ENCODE measurements at regions not wholly inside any gene's neighbourhood (a gene's known extent, or its start where the extent isn't known, plus 50 kb on each side); places are given as distances from the start of the nearest gene placed in this dataset.
"Not testable (repeated sequence)": the region's sequence is repeated elsewhere in the genome, so short reads cannot be mapped to it uniquely, and the experiment has no call there.

- H3K4me1 ChIP-seq (ENCODE audit: control insufficient read depth in 1 of 2, insufficient read depth in 2 of 2, low read length in 2 of 2); H3K4me3 ChIP-seq (ENCODE audit: low read depth in 1 of 2, low read length in 2 of 2); H3K36me3 ChIP-seq (ENCODE audit: control insufficient read depth in 1 of 2, insufficient read depth in 2 of 2, low read length in 2 of 2); H3K27ac ChIP-seq (ENCODE audit: low read length); H3K27me3 ChIP-seq (ENCODE audit: low read depth, low read length); H3K9me3 ChIP-seq (ENCODE audit: control insufficient read depth in 1 of 2, low read length in 2 of 2): not testable (repeated sequence)
Measured at GRCh38 chr17:71646890-71647289, 473.9 kb upstream of the SOX9 start.

- not testable (repeated sequence) for H3K9me3 ChIP-seq (ENCODE audit: control insufficient read depth in 1 of 2, low read length in 2 of 2); H3K4me1 ChIP-seq (ENCODE audit: control insufficient read depth in 1 of 2, insufficient read depth in 2 of 2, low read length in 2 of 2); H3K4me3 ChIP-seq (ENCODE audit: low read depth in 1 of 2, low read length in 2 of 2); H3K36me3 ChIP-seq (ENCODE audit: control insufficient read depth in 1 of 2, insufficient read depth in 2 of 2, low read length in 2 of 2); H3K27me3 ChIP-seq (ENCODE audit: low read depth, low read length); H3K27ac ChIP-seq (ENCODE audit: low read length)
Measured at GRCh38 chr17:71648342-71648741, 472.5 kb upstream of the SOX9 start.

- H3K9me3 ChIP-seq (ENCODE audit: control insufficient read depth in 1 of 2, low read length in 2 of 2): no peaks in the 10 kb centered on the region
- H3K4me1 ChIP-seq (ENCODE audit: control insufficient read depth in 1 of 2, insufficient read depth in 2 of 2, low read length in 2 of 2): no peaks in the 10 kb centered on the region
- no peaks in the 10 kb centered on the region for H3K36me3 ChIP-seq (ENCODE audit: control insufficient read depth in 1 of 2, insufficient read depth in 2 of 2, low read length in 2 of 2)
- H3K27ac ChIP-seq (ENCODE audit: low read length): no peak overlapping the region
- H3K27me3 ChIP-seq (ENCODE audit: low read depth, low read length): no peaks in the 10 kb centered on the region
- H3K4me3 ChIP-seq (ENCODE audit: low read depth in 1 of 2, low read length in 2 of 2): no peak overlapping the region
Measured at GRCh38 chr17:71649941-71650350, 470.9 kb upstream of the SOX9 start.

- Histone ChIP-seq H3K27me3 (ENCODE audit: low read depth, low read length) (no peaks in the 10 kb centered on the region), H3K36me3 (ENCODE audit: control insufficient read depth in 1 of 2, insufficient read depth in 2 of 2, low read length in 2 of 2) (no peaks in the 10 kb centered on the region), H3K4me3 (ENCODE audit: low read depth in 1 of 2, low read length in 2 of 2) (no peak overlapping the region), H3K27ac (ENCODE audit: low read length) (no peak overlapping the region), H3K4me1 (ENCODE audit: control insufficient read depth in 1 of 2, insufficient read depth in 2 of 2, low read length in 2 of 2) (no peaks in the 10 kb centered on the region), H3K9me3 (ENCODE audit: control insufficient read depth in 1 of 2, low read length in 2 of 2) (peaks cover 0 to 3% of the 10 kb centered on the region in 2 donors)
Measured at GRCh38 chr17:71655542-71655941, 465.3 kb upstream of the SOX9 start.

GRCh38 chr17:71656964-71657858 lies 463.6 kb upstream of the SOX9 start:
- no peak overlapping the region for H3K27ac ChIP-seq (ENCODE audit: low read length)
- H3K4me3 ChIP-seq (ENCODE audit: low read depth in 1 of 2, low read length in 2 of 2): no peak overlapping the region
- H3K9me3 ChIP-seq (ENCODE audit: control insufficient read depth in 1 of 2, low read length in 2 of 2): peaks cover 0 to 3% of the 10 kb centered on the region in 2 donors
- H3K4me1 ChIP-seq (ENCODE audit: control insufficient read depth in 1 of 2, insufficient read depth in 2 of 2, low read length in 2 of 2): no peaks in the 10 kb centered on the region
- no peaks in the 10 kb centered on the region for H3K27me3 ChIP-seq (ENCODE audit: low read depth, low read length)
- no peaks in the 10 kb centered on the region for H3K36me3 ChIP-seq (ENCODE audit: control insufficient read depth in 1 of 2, insufficient read depth in 2 of 2, low read length in 2 of 2)

- no peak overlapping the region for H3K4me3 ChIP-seq (ENCODE audit: low read depth in 1 of 2, low read length in 2 of 2)
- H3K36me3 ChIP-seq (ENCODE audit: control insufficient read depth in 1 of 2, insufficient read depth in 2 of 2, low read length in 2 of 2): no peaks in the 10 kb centered on the region
- H3K27me3 ChIP-seq (ENCODE audit: low read depth, low read length): no peaks in the 10 kb centered on the region
- H3K4me1 ChIP-seq (ENCODE audit: control insufficient read depth in 1 of 2, insufficient read depth in 2 of 2, low read length in 2 of 2): no peaks in the 10 kb centered on the region
- H3K9me3 ChIP-seq (ENCODE audit: control insufficient read depth in 1 of 2, low read length in 2 of 2): peaks cover 0 to 3% of the 10 kb centered on the region in 2 donors
- no peak overlapping the region for H3K27ac ChIP-seq (ENCODE audit: low read length)
Measured at GRCh38 chr17:71658996-71659395, 461.8 kb upstream of the SOX9 start.

GRCh38 chr17:71664861-71665260 lies 456.0 kb upstream of the SOX9 start:
- no peak overlapping the region for H3K4me3 ChIP-seq (ENCODE audit: low read depth in 1 of 2, low read length in 2 of 2)
- H3K36me3 ChIP-seq (ENCODE audit: control insufficient read depth in 1 of 2, insufficient read depth in 2 of 2, low read length in 2 of 2): no peaks in the 10 kb centered on the region
- no peaks in the 10 kb centered on the region for H3K27me3 ChIP-seq (ENCODE audit: low read depth, low read length)
- H3K4me1 ChIP-seq (ENCODE audit: control insufficient read depth in 1 of 2, insufficient read depth in 2 of 2, low read length in 2 of 2): no peaks in the 10 kb centered on the region
- H3K9me3 ChIP-seq (ENCODE audit: control insufficient read depth in 1 of 2, low read length in 2 of 2): peaks cover 0 to 8% of the 10 kb centered on the region in 2 donors
- no peak overlapping the region for H3K27ac ChIP-seq (ENCODE audit: low read length)

- no peak overlapping the region for H3K4me3 ChIP-seq (ENCODE audit: low read depth in 1 of 2, low read length in 2 of 2)
- H3K4me1 ChIP-seq (ENCODE audit: control insufficient read depth in 1 of 2, insufficient read depth in 2 of 2, low read length in 2 of 2): no peaks in the 10 kb centered on the region
- peaks cover 0 to 8% of the 10 kb centered on the region in 2 donors for H3K9me3 ChIP-seq (ENCODE audit: control insufficient read depth in 1 of 2, low read length in 2 of 2)
- no peaks in the 10 kb centered on the region for H3K27me3 ChIP-seq (ENCODE audit: low read depth, low read length)
- no peaks in the 10 kb centered on the region for H3K36me3 ChIP-seq (ENCODE audit: control insufficient read depth in 1 of 2, insufficient read depth in 2 of 2, low read length in 2 of 2)
- no peak overlapping the region for H3K27ac ChIP-seq (ENCODE audit: low read length)
Measured at GRCh38 chr17:71666047-71666446, 454.8 kb upstream of the SOX9 start.

- no peak overlapping the region for H3K4me3 ChIP-seq (ENCODE audit: low read depth in 1 of 2, low read length in 2 of 2)
- H3K36me3 ChIP-seq (ENCODE audit: control insufficient read depth in 1 of 2, insufficient read depth in 2 of 2, low read length in 2 of 2): no peaks in the 10 kb centered on the region
- peaks cover 0 to 8% of the 10 kb centered on the region in 2 donors for H3K9me3 ChIP-seq (ENCODE audit: control insufficient read depth in 1 of 2, low read length in 2 of 2)
- no peaks in the 10 kb centered on the region for H3K4me1 ChIP-seq (ENCODE audit: control insufficient read depth in 1 of 2, insufficient read depth in 2 of 2, low read length in 2 of 2)
- no peak overlapping the region for H3K27ac ChIP-seq (ENCODE audit: low read length)
- no peaks in the 10 kb centered on the region for H3K27me3 ChIP-seq (ENCODE audit: low read depth, low read length)
Measured at GRCh38 chr17:71667661-71668060, 453.2 kb upstream of the SOX9 start.

- Histone ChIP-seq H3K27ac (ENCODE audit: low read length) (no peak overlapping the region), H3K4me3 (ENCODE audit: low read depth in 1 of 2, low read length in 2 of 2) (no peak overlapping the region), H3K27me3 (ENCODE audit: low read depth, low read length) (no peaks in the 10 kb centered on the region), H3K9me3 (ENCODE audit: control insufficient read depth in 1 of 2, low read length in 2 of 2) (peaks cover 0 to 8% of the 10 kb centered on the region in 2 donors), H3K36me3 (ENCODE audit: control insufficient read depth in 1 of 2, insufficient read depth in 2 of 2, low read length in 2 of 2) (no peaks in the 10 kb centered on the region), H3K4me1 (ENCODE audit: control insufficient read depth in 1 of 2, insufficient read depth in 2 of 2, low read length in 2 of 2) (no peaks in the 10 kb centered on the region)
Measured at GRCh38 chr17:71668807-71669206, 452.0 kb upstream of the SOX9 start.

GRCh38 chr17:71677439-71677838 lies 443.4 kb upstream of the SOX9 start:
- no peaks in the 10 kb centered on the region for H3K27me3 ChIP-seq (ENCODE audit: low read depth, low read length)
- H3K36me3 ChIP-seq (ENCODE audit: control insufficient read depth in 1 of 2, insufficient read depth in 2 of 2, low read length in 2 of 2): no peaks in the 10 kb centered on the region
- no peak overlapping the region for H3K4me3 ChIP-seq (ENCODE audit: low read depth in 1 of 2, low read length in 2 of 2)
- no peaks in the 10 kb centered on the region for H3K9me3 ChIP-seq (ENCODE audit: control insufficient read depth in 1 of 2, low read length in 2 of 2)
- no peaks in the 10 kb centered on the region for H3K4me1 ChIP-seq (ENCODE audit: control insufficient read depth in 1 of 2, insufficient read depth in 2 of 2, low read length in 2 of 2)
- H3K27ac ChIP-seq (ENCODE audit: low read length): no peak overlapping the region

GRCh38 chr17:71679832-71680231 lies 441.0 kb upstream of the SOX9 start:
- H3K27me3 ChIP-seq (ENCODE audit: low read depth, low read length): no peaks in the 10 kb centered on the region
- no peaks in the 10 kb centered on the region for H3K9me3 ChIP-seq (ENCODE audit: control insufficient read depth in 1 of 2, low read length in 2 of 2)
- H3K4me1 ChIP-seq (ENCODE audit: control insufficient read depth in 1 of 2, insufficient read depth in 2 of 2, low read length in 2 of 2): no peaks in the 10 kb centered on the region
- H3K27ac ChIP-seq (ENCODE audit: low read length): no peak overlapping the region
- no peak overlapping the region for H3K4me3 ChIP-seq (ENCODE audit: low read depth in 1 of 2, low read length in 2 of 2)
- H3K36me3 ChIP-seq (ENCODE audit: control insufficient read depth in 1 of 2, insufficient read depth in 2 of 2, low read length in 2 of 2): no peaks in the 10 kb centered on the region
